H1 (cell line): ENCODE measurements at regions not wholly inside any gene's neighbourhood (a gene's known extent, or its start where the extent isn't known, plus 50 kb on each side); places are given as distances from the start of the nearest gene placed in this dataset.

Experiments used
- CTCF ChIA-PET: fragments of 300-600 bp; sonication (Branson Sonifier 250); formaldehyde crosslinking; loops from one replicate; lab custom pipeline; 2021; ENCODE audit not compliant: partially characterized antibody; lab: Charles Lee
- POLR2A ChIA-PET: fragments of 300-600 bp; sonication (Branson Sonifier 250); formaldehyde crosslinking; loops from one replicate; lab custom pipeline; 2021; ENCODE audit warnings: inconsistent platforms; ENCODE audit not compliant: partially characterized antibody; lab: Charles Lee
- DNase-seq, 2 experiments: peaks; one replicate each; pipeline versions ENCODE4 v3.0.0 to v3.0.0-alpha.2; 2010 to 2022; ENCODE audit warnings: low spot score in 2 of 2, low read depth in 1 of 2, mixed read lengths in 1 of 2
- FAIRE-seq: peaks from 2 replicates; lab custom pipeline; 2011; peaks lifted over from hg19 to GRCh38; lab: Jason Lieb, UNC
- H2AFZ ChIP-seq: 2 replicates; pipeline ENCODE4 v1.8.1; 2012; ENCODE audit warnings: low read length, inconsistent platforms
- H2AK5ac ChIP-seq: 2 replicates; pipeline ENCODE4 v1.6.1; 2013; ENCODE audit warnings: low read depth, low read length
- H2BK120ac ChIP-seq: replicated peaks from 2 replicates; pipeline ENCODE3; 2013; ENCODE audit warnings: low read depth, low read length, inconsistent platforms
- H2BK12ac ChIP-seq: 2 replicates; pipeline ENCODE4 v1.6.1; 2013; ENCODE audit warnings: low read depth, low read length
- H2BK15ac ChIP-seq: 2 replicates; pipeline ENCODE4 v1.6.1; 2013; ENCODE audit warnings: low read length
- H2BK20ac ChIP-seq: 2 replicates; pipeline ENCODE4 v1.6.1; 2013; ENCODE audit warnings: low read length
- H2BK5ac ChIP-seq: 2 replicates; pipeline ENCODE4 v1.6.1; 2013; ENCODE audit warnings: low read depth, low read length
- H3K14ac ChIP-seq: 2 replicates; pipeline ENCODE4 v1.6.1; 2013; ENCODE audit warnings: inconsistent platforms; ENCODE audit not compliant: insufficient read length
- H3K18ac ChIP-seq: 2 replicates; pipeline ENCODE4 v1.6.1; 2013; ENCODE audit warnings: low read length; ENCODE audit errors: extremely low read depth
- H3K23ac ChIP-seq: 2 replicates; pipeline ENCODE4 v1.6.1; 2013; ENCODE audit warnings: inconsistent platforms; ENCODE audit not compliant: insufficient read length
- H3K23me2 ChIP-seq: 2 replicates; pipeline ENCODE4 v1.6.1; 2013; ENCODE audit warnings: low read depth, low read length
- H3K27ac ChIP-seq: 2 replicates; pipeline ENCODE4 v1.6.1; 2011; ENCODE audit warnings: low read depth, low read length, inconsistent platforms
- H3K27me3 ChIP-seq, 4 experiments: replicated peaks in 1 of 4; 1 replicate in 1 of 4; 2 replicates in 3 of 4; pipeline versions ENCODE4 v1.6.1 to v1.8.1; 2011 to 2013; ENCODE audit warnings: low read length in 3 of 4, mild to moderate bottlenecking in 3 of 4, inconsistent platforms in 2 of 4, mixed read lengths in 2 of 4, moderate library complexity in 1 of 4; ENCODE audit not compliant: control insufficient read depth in 3 of 4, insufficient read depth in 3 of 4; ENCODE audit errors: extremely low read depth in 1 of 4
- H3K36me3 ChIP-seq, 4 experiments: 2 replicates each; pipeline versions ENCODE4 v1.6.1 to v1.8.1; 2011 to 2013; ENCODE audit warnings: mild to moderate bottlenecking in 4 of 4, low read length in 3 of 4, moderate library complexity in 2 of 4, control low read depth in 1 of 4, inconsistent platforms in 1 of 4; ENCODE audit not compliant: insufficient read depth in 4 of 4, control insufficient read depth in 2 of 4
- H3K4ac ChIP-seq: replicated peaks from 2 replicates; pipeline ENCODE3; 2013; ENCODE audit warnings: low read length, low read depth, mixed read lengths, inconsistent platforms; ENCODE audit not compliant: insufficient read length
- H3K4me1 ChIP-seq, 4 experiments: replicated peaks in 1 of 4; 1 replicate in 1 of 4; 2 replicates in 3 of 4; pipeline versions ENCODE4 v1.6.1 to v1.8.1; 2011 to 2013; ENCODE audit warnings: low read length in 3 of 4, inconsistent platforms in 2 of 4, mixed read lengths in 1 of 4; ENCODE audit not compliant: insufficient read depth in 4 of 4, control insufficient read depth in 3 of 4
- H3K4me2 ChIP-seq, 2 experiments: 2 replicates each; pipeline versions ENCODE4 v1.6.1 to v1.8.1; 2011 to 2013; ENCODE audit warnings: low read depth in 2 of 2, low read length in 2 of 2, control low read depth in 1 of 2, inconsistent platforms in 1 of 2, mild to moderate bottlenecking in 1 of 2; ENCODE audit not compliant: insufficient read depth in 1 of 2
- H3K4me3 ChIP-seq, 4 experiments: fragments of 200-600, 300-600 bp in 1 of 4; sonication (generic), shearing (Covaris generic), sonication (Bioruptor Twin) in 1 of 4; 2 replicates each; pipeline versions ENCODE4 v1.5.1 to v1.8.1; 2011 to 2016; ENCODE audit warnings: low read length in 4 of 4, low read depth in 3 of 4, control low read depth in 2 of 4, inconsistent platforms in 2 of 4, mild to moderate bottlenecking in 2 of 4, mixed read lengths in 1 of 4, moderate library complexity in 1 of 4; ENCODE audit not compliant: insufficient read depth in 2 of 4; ENCODE audit errors: extremely low read depth in 1 of 4
- H3K56ac ChIP-seq: replicated peaks from 2 replicates; pipeline ENCODE3; 2013; ENCODE audit warnings: low read depth, mild to moderate bottlenecking, mixed read lengths, low read length, inconsistent platforms; ENCODE audit not compliant: insufficient read length
- H3K79me1 ChIP-seq: 2 replicates; pipeline ENCODE4 v1.6.1; 2013; ENCODE audit warnings: low read depth, low read length, control low read depth
- H3K79me2 ChIP-seq, 2 experiments: 2 replicates each; pipeline versions ENCODE4 v1.6.1 to v1.8.1; 2012 to 2013; ENCODE audit warnings: low read length in 2 of 2, mild to moderate bottlenecking in 2 of 2, inconsistent platforms in 1 of 2; ENCODE audit not compliant: insufficient read depth in 2 of 2, control insufficient read depth in 1 of 2
- H3K9ac ChIP-seq, 4 experiments: replicated peaks in 1 of 4; 1 replicate in 1 of 4; 2 replicates in 3 of 4; pipeline versions ENCODE4 v1.6.1 to v1.8.1; 2011 to 2013; ENCODE audit warnings: low read depth in 3 of 4, low read length in 3 of 4, control low read depth in 2 of 4, mild to moderate bottlenecking in 2 of 4, moderate library complexity in 2 of 4, inconsistent platforms in 1 of 4; ENCODE audit errors: extremely low read depth in 1 of 4
- H3K9me3 ChIP-seq, 2 experiments: 2 replicates each; pipeline versions ENCODE4 v1.6.1 to v1.8.1; 2012 to 2013; ENCODE audit warnings: mild to moderate bottlenecking in 2 of 2, moderate library complexity in 2 of 2, control low read depth in 1 of 2, inconsistent platforms in 1 of 2, low read depth in 1 of 2, low read length in 1 of 2, mixed read lengths in 1 of 2; ENCODE audit not compliant: insufficient read depth in 2 of 2
- H4K20me1 ChIP-seq, 2 experiments: replicated peaks in 1 of 2; 2 replicates each; pipeline versions ENCODE3 to v1.8.1; 2011 to 2013; ENCODE audit warnings: inconsistent platforms in 2 of 2, low read length in 2 of 2, mild to moderate bottlenecking in 1 of 2; ENCODE audit not compliant: insufficient read depth in 2 of 2, control insufficient read depth in 1 of 2
- H4K5ac ChIP-seq: 2 replicates; pipeline ENCODE4 v1.6.1; 2013; ENCODE audit warnings: low read length, low read depth, mixed read lengths, inconsistent platforms; ENCODE audit not compliant: insufficient read length
- H4K8ac ChIP-seq: 2 replicates; pipeline ENCODE4 v1.8.0; 2013; ENCODE audit warnings: mild to moderate bottlenecking, moderate library complexity, low read length, inconsistent platforms; ENCODE audit not compliant: insufficient read depth; ENCODE audit errors: extremely low read depth
- H4K91ac ChIP-seq: replicated peaks from 2 replicates; pipeline ENCODE3; 2013; ENCODE audit warnings: low read length, mixed read lengths, inconsistent platforms; ENCODE audit not compliant: insufficient read length
- ASH2L ChIP-seq: fragments of 200-600, 300-600 bp; sonication (generic); IDR thresholded peaks from one replicate; pipeline ENCODE4 v1.7.1; 2017; ENCODE audit warnings: low read length
- ATF3 ChIP-seq: IDR thresholded peaks from 2 replicates; pipeline ENCODE4 v1.6.1; 2011; ENCODE audit warnings: low read depth, mild to moderate bottlenecking, low read length; ENCODE audit not compliant: insufficient read depth
- EGR1 ChIP-seq: IDR thresholded peaks from 2 replicates; pipeline ENCODE4 v1.6.1; 2011; ENCODE audit warnings: low read depth, low read length, borderline replicate concordance
- JUND ChIP-seq: IDR thresholded peaks from 2 replicates; pipeline ENCODE4 v1.6.1; 2011; ENCODE audit warnings: mild to moderate bottlenecking, improper control_type of control experiment, low read length
- RAD21 ChIP-seq, 2 experiments: IDR thresholded peaks in 1 of 2; conservative IDR thresholded peaks in 1 of 2; 2 replicates each; pipeline ENCODE4 v1.6.1; 2011; ENCODE audit warnings: low read depth in 2 of 2, low read length in 2 of 2, improper control_type of control experiment in 1 of 2, inconsistent platforms in 1 of 2, mild to moderate bottlenecking in 1 of 2, moderate library complexity in 1 of 2
- RNF2 ChIP-seq: fragments of 200-900, 300-1000 bp; sonication (generic); IDR thresholded peaks from 2 replicates; pipeline ENCODE4 v1.7.1; 2016; ENCODE audit warnings: borderline replicate concordance, low read depth, mild to moderate bottlenecking, antibody characterized with exemption, low read length; ENCODE audit not compliant: poor library complexity, severe bottlenecking; ENCODE audit errors: missing control alignments
- SRF ChIP-seq: IDR thresholded peaks from 2 replicates; pipeline ENCODE4 v1.6.1; 2011; ENCODE audit warnings: mild to moderate bottlenecking, low read depth, low read length, moderate library complexity
- WGBS, 2 experiments: shearing (Covaris generic) in 1 of 2; methylation state at CpG; one replicate each; pipeline versions ENCODE4 v1.1.6 to v1.1.7; 2013 to 2015; ENCODE audit warnings: low lambda C conversion rate in 2 of 2, mixed read lengths in 2 of 2, inconsistent platforms in 1 of 2, low coverage in 1 of 2, missing lambda C conversion rate in 1 of 2; ENCODE audit not compliant: insufficient replicate concordance in 2 of 2, insufficient coverage in 1 of 2, insufficient read length in 1 of 2; ENCODE audit errors: extremely low coverage in 1 of 2, missing lambda C conversion rate in 1 of 2; 5-methylcytosine and 5-hydroxymethylcytosine counted together

DNA sequence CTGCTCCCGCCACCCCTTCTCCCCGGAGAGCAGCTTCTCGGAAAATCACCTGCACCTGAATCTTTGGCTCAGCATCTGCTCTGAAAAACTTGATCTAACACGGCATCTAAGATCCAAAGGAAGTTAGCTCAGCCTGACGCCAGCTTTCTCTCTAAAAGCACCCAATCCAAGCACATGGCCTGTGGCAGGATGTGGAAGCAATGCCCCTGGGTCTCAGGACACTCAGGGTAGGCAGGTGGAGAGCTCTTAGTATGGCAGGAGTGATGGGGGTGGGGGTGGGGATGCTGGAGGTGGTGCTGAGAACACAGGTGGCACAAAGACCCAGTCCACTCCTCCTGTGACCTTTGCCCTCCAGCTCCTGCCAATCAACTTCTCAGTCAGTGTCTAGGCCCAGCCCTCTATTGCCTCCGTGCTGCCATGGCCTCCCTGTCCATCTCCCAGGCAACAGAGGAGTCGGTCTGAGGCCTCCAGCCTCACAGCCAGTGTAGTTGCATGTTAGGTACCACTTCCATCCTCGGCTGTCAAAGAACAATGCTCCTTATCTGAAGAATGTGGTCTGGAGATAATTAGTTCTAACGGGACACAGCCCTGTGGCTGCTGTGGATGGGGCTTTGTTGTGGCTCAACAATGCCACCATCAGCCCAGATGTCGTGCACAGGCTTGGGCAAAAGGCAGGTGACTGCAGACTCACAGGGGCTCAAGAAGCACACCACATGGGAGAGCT lies 180.0 kb upstream of the C14orf180 start:
- no peak overlapping the region for H2BK5ac ChIP-seq
- no peak overlapping the region; the same call in 1 of the 2 replicates for H2AK5ac ChIP-seq
- no peak overlapping the region for H4K5ac ChIP-seq
- DNase-seq (no peak), FAIRE-seq (no peak)
- H4K20me1 ChIP-seq: no peaks in the 10 kb centered on the region
- H2BK12ac ChIP-seq: no peak overlapping the region
- no peak overlapping the region for H3K14ac ChIP-seq
- H3K4me1 ChIP-seq: peaks cover 0 to 11% (median 3%) of the 10 kb centered on the region in 4 experiments; a peak in 5 of 7 replicates
- H4K8ac ChIP-seq: no peak overlapping the region
- no peak overlapping the region for H3K27ac ChIP-seq
- H3K27me3 ChIP-seq: no peaks in the 10 kb centered on the region
- no peak overlapping the region for H3K4ac ChIP-seq
- no peaks in the 10 kb centered on the region for H3K36me3 ChIP-seq
- no peak overlapping the region; the same call in 1 of the 2 replicates for H2AFZ ChIP-seq
- no peak overlapping the region for H2BK120ac ChIP-seq
- ChIA-PET POLR2A (no interaction called here), CTCF (interaction anchor here (0.6 to 1.4 kb wide), 3 partner anchors 29 to 303 kb away, joined by 3 to 4 read pairs (median 3); no protein-coding TSS in a partner anchor)
- no peak overlapping the region for H3K4me2 ChIP-seq
- H3K79me1 ChIP-seq: no peaks in the 10 kb centered on the region
- no peaks in the 10 kb centered on the region for H3K79me2 ChIP-seq
- no peak overlapping the region for H3K18ac ChIP-seq
- no peak overlapping the region for H3K56ac ChIP-seq
- no peak overlapping the region for H4K91ac ChIP-seq
- H2BK15ac ChIP-seq: no peak overlapping the region
- H2BK20ac ChIP-seq: no peak overlapping the region
- H3K23me2 ChIP-seq: no peaks in the 10 kb centered on the region
- no peak overlapping the region for H3K23ac ChIP-seq
- H3K4me3 ChIP-seq: no peak overlapping the region
- 93% methylated on average over 10 of the region's 10 CpGs; no CpG with 5 or more reads in 1 of the 2 experiments for WGBS, 2 experiments
- H3K9me3 ChIP-seq: peaks cover 9 to 10% of the 10 kb centered on the region in 2 experiments; a peak in 2 of 4 replicates
- no peak overlapping the region for H3K9ac ChIP-seq
- TF ChIP-seq SRF: no peak
- TF ChIP-seq RNF2: no peak
- no peak for TF ChIP-seq ATF3
- no peak for TF ChIP-seq JUND
- TF ChIP-seq ASH2L: no peak
- TF ChIP-seq RAD21 (IDR thresholded peaks at IDR 0.05 in 1 of 2, conservative IDR thresholded peaks at IDR 0.05 in 1 of 2; ENCODE audit: low read depth in 2 of 2, low read length in 2 of 2): no peak
- no peak for TF ChIP-seq EGR1
